Erythroblast (primary cell): ENCODE measurements at regions not wholly inside any gene's neighbourhood (a gene's known extent, or its start where the extent isn't known, plus 50 kb on each side); places are given as distances from the start of the nearest gene placed in this dataset.

Experiments
- GATA1 ChIP-seq: IDR thresholded peaks from 2 replicates; pipeline ENCODE4 v1.6.1; 2011; ENCODE audit warnings: low read depth, mild to moderate bottlenecking, control low read depth, low read length, moderate library complexity
- POLR2A ChIP-seq: IDR thresholded peaks from 2 replicates; pipeline ENCODE4 v1.6.1; 2011; ENCODE audit warnings: mild to moderate bottlenecking, low read length

GRCh38 chr1:189819751-189820150, 657.9 kb downstream of the BRINP3 start:
- TF ChIP-seq POLR2A (no peak), GATA1 (no peak)
